ENCODE measurements at regions not wholly inside any gene's neighbourhood (a gene's known extent, or its start where the extent isn't known, plus 50 kb on each side); places are given as distances from the start of the nearest gene placed in this dataset.
A peak's percentile ranks its signal among the peaks of the same experiment; 100 is the strongest.

GRCh38 chr6:159098636-159099106 lies 53.9 kb upstream of the TAGAP start:
- peaks cover 65% of the 10 kb centered on the region for H3K4me1 Mint-ChIP-seq
- no peaks in the 10 kb centered on the region for H3K36me3 Mint-ChIP-seq (ENCODE audit: low read depth)
- TF ChIP-seq, protein P1, sequence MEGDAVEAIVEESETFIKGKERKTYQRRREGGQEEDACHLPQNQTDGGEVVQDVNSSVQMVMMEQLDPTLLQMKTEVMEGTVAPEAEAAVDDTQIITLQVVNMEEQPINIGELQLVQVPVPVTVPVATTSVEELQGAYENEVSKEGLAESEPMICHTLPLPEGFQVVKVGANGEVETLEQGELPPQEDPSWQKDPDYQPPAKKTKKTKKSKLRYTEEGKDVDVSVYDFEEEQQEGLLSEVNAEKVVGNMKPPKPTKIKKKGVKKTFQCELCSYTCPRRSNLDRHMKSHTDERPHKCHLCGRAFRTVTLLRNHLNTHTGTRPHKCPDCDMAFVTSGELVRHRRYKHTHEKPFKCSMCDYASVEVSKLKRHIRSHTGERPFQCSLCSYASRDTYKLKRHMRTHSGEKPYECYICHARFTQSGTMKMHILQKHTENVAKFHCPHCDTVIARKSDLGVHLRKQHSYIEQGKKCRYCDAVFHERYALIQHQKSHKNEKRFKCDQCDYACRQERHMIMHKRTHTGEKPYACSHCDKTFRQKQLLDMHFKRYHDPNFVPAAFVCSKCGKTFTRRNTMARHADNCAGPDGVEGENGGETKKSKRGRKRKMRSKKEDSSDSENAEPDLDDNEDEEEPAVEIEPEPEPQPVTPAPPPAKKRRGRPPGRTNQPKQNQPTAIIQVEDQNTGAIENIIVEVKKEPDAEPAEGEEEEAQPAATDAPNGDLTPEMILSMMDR (IDR thresholded peaks at IDR 0.05; ENCODE audit: unreplicated experiment in 3 of 3), result no peak
- H3K27me3 Mint-ChIP-seq (ENCODE audit: low read depth), result peaks cover 3% of the 10 kb centered on the region
- no peaks in the 10 kb centered on the region for H3K9me3 Mint-ChIP-seq
- peak overlapping the region; percentile 24 to 64 (median 34) for H3K27ac Mint-ChIP-seq
- no peak overlapping the region for H3K4me3 Mint-ChIP-seq

DNA sequence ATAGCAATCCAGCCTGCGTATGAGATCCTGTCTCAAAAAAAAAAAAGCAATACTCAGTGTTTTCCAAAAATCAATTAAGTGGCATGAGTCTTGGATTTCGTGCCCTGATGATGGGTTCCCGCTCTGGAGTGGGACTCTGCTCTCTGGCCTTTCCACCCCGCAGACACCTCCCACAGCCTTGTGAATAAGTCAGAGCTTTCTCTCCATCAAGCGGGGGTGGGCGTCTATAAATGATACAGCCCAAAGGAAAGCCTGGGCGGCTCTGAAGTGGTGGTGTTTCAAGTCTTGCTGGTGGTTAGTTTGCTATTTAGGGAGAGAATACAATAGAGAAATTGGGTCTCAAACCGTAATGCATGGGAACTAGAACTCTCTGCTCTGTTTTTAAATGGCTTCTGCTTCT lies 52.5 kb upstream of the TAGAP start:
- peak overlapping the region in 1 of 3 experiments; percentile 42 for H3K4me3 Mint-ChIP-seq
- no peak overlapping the region for H3K27ac Mint-ChIP-seq
- H3K9me3 Mint-ChIP-seq, result no peaks in the 10 kb centered on the region
- peaks cover 68% of the 10 kb centered on the region for H3K4me1 Mint-ChIP-seq
- peaks cover 3% of the 10 kb centered on the region for H3K27me3 Mint-ChIP-seq (ENCODE audit: low read depth)
- no peaks in the 10 kb centered on the region for H3K36me3 Mint-ChIP-seq (ENCODE audit: low read depth)
- TF ChIP-seq, protein P1 (IDR thresholded peaks at IDR 0.05; ENCODE audit: unreplicated experiment in 3 of 3), result no peak

DNA sequence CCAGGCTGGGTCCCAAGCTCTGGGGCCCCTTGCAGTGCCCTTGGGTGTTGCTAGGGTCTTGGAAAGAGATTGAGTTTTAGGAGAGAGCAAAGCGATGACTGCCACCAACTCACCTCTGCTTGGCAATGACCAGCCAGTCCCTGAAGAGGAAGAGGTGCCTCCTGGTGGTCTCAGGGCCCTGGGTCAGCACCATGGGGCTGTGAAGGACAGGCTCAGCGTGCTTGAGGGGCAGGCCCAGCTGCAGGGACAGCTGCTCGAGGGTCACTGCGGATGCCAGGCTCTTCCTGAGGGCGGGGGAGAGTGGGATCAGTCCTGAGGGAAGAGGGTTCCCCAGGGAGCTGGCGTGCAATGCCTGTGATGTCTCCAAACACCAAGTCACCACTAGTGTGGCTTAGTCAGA lies 50.8 kb upstream of the TAGAP start:
- Mint-ChIP-seq H3K36me3 (ENCODE audit: low read depth) (no peaks in the 10 kb centered on the region), H3K4me1 (peaks cover 67% of the 10 kb centered on the region), H3K27ac (peak overlapping the region in 2 of 3 experiments; percentile 51 to 62), H3K4me3 (peak overlapping the region in 1 of 3 experiments; percentile 32), H3K9me3 (no peaks in the 10 kb centered on the region), H3K27me3 (ENCODE audit: low read depth) (peaks cover 3% of the 10 kb centered on the region)
- TF ChIP-seq, protein P1 (IDR thresholded peaks at IDR 0.05; ENCODE audit: unreplicated experiment in 3 of 3), result no peak

GRCh38 chr6:159094444-159095252 lies 49.9 kb upstream of the TAGAP start:
- H3K36me3 Mint-ChIP-seq (ENCODE audit: low read depth), result no peaks in the 10 kb centered on the region
- H3K9me3 Mint-ChIP-seq, result no peaks in the 10 kb centered on the region
- H3K4me3 Mint-ChIP-seq, result peak overlapping the region in 1 of 3 experiments; percentile 57
- H3K27me3 Mint-ChIP-seq (ENCODE audit: low read depth), result peaks cover 3% of the 10 kb centered on the region
- TF ChIP-seq, protein P1 (IDR thresholded peaks at IDR 0.05; ENCODE audit: unreplicated experiment in 3 of 3), result no peak
- peaks cover 61% of the 10 kb centered on the region for H3K4me1 Mint-ChIP-seq
- peak overlapping the region; percentile 21 to 62 (median 51) for H3K27ac Mint-ChIP-seq
